ENCODE measurements at regions not wholly inside any gene's neighbourhood (a gene's known extent, or its start where the extent isn't known, plus 50 kb on each side); places are given as distances from the start of the nearest gene placed in this dataset.

DNA sequence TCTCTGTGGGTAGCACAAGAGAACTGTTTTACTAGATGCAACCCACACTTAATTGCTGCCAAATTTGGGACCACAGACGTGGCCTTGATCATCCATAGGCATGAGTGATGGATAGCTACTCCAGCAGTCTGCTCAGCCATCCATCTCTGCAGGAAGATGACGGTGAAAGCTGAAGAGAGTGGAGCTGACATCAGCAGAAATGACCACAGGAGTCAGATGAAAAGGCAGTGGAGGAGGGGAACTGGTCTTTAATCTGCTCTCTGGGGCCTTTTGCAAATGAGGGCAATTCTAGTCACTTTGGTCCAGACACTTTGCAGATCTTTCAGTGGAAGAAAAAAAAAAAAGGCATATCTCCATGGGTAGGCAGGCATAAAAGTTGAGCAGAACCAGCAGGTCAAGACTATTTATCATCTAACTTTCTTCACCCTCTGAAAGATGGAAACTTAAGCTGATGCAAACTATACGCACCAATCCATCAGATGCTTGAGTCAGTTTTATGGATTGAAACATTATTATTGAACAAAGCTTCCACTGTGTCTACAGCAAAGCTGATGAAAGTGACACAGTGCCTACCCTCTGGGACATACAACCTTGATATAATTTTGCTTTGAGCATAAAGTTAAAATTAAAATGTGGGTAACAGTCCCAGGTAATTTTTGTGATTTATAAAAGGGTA is 281.6 kb upstream of the OBI1 start:
- TF ChIP-seq, protein P1, sequence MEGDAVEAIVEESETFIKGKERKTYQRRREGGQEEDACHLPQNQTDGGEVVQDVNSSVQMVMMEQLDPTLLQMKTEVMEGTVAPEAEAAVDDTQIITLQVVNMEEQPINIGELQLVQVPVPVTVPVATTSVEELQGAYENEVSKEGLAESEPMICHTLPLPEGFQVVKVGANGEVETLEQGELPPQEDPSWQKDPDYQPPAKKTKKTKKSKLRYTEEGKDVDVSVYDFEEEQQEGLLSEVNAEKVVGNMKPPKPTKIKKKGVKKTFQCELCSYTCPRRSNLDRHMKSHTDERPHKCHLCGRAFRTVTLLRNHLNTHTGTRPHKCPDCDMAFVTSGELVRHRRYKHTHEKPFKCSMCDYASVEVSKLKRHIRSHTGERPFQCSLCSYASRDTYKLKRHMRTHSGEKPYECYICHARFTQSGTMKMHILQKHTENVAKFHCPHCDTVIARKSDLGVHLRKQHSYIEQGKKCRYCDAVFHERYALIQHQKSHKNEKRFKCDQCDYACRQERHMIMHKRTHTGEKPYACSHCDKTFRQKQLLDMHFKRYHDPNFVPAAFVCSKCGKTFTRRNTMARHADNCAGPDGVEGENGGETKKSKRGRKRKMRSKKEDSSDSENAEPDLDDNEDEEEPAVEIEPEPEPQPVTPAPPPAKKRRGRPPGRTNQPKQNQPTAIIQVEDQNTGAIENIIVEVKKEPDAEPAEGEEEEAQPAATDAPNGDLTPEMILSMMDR (IDR thresholded peaks at IDR 0.05; ENCODE audit: insufficient read depth, low read length, severe bottlenecking): no peak
- no peaks in the 10 kb centered on the region for H3K36me3 ChIP-seq (ENCODE audit: control insufficient read depth, insufficient read depth, low read length)
- FAIRE-seq (no peak), DNase-seq (ENCODE audit: low read depth) (no peak)
- no peak overlapping the region for H3K4me3 ChIP-seq (ENCODE audit: low read depth, low read length)
- no peaks in the 10 kb centered on the region for H3K27me3 ChIP-seq (ENCODE audit: control insufficient read depth, insufficient read depth, low read length)

DNA sequence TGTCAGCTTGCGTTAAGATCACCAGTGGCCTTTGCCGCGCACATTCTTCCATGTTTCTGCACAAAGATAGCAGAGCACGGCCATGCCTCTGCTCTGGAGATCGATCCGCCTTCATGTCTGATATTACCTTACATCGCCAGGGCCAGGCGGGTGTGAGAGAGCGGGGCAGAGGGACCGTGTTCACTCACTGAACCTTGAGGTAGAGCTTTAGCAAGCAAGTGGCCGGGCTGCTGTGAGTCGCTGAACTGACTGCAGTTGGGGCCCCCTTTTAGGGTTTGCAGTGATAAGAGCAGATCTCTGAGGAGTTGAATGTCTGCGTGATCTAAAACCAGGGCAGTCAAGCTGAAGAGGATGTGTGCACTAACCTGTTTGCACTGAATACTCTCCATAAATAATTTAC is 275.4 kb upstream of the OBI1 start:
- no peak for FAIRE-seq
- Histone ChIP-seq H3K36me3 (ENCODE audit: control insufficient read depth, insufficient read depth, low read length) (no peaks in the 10 kb centered on the region), H3K27me3 (ENCODE audit: control insufficient read depth, insufficient read depth, low read length) (no peaks in the 10 kb centered on the region), H3K4me3 (ENCODE audit: low read depth, low read length) (no peak overlapping the region)
- no peak for DNase-seq (ENCODE audit: low read depth)
- TF ChIP-seq, protein P1 (IDR thresholded peaks at IDR 0.05; ENCODE audit: insufficient read depth, low read length, severe bottlenecking): no peak

DNA sequence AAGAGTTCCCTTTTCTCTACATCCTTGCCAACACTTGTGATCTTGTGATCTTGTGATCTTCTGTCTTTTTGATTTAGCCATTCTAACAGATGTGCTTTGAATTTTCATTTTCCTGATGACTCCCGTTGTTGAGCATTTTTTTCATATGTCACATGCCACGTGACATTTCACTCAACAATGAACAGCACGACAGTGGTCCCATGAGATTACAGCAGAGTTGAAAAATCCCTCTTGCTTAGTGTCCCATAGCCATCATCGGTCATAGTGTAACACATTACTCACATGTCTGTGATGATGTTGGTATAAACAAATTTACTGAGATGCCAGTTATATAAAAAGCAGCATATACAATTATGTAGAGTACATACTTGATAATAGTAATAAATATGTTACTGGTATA is 256.1 kb upstream of the OBI1 start:
- H3K27me3 ChIP-seq (ENCODE audit: control insufficient read depth, insufficient read depth, low read length): no peaks in the 10 kb centered on the region
- TF ChIP-seq, protein P1 (IDR thresholded peaks at IDR 0.05; ENCODE audit: insufficient read depth, low read length, severe bottlenecking): no peak
- H3K4me3 ChIP-seq (ENCODE audit: low read depth, low read length): no peak overlapping the region
- no peak for DNase-seq (ENCODE audit: low read depth)
- no peaks in the 10 kb centered on the region for H3K36me3 ChIP-seq (ENCODE audit: control insufficient read depth, insufficient read depth, low read length)
- no peak for FAIRE-seq

DNA sequence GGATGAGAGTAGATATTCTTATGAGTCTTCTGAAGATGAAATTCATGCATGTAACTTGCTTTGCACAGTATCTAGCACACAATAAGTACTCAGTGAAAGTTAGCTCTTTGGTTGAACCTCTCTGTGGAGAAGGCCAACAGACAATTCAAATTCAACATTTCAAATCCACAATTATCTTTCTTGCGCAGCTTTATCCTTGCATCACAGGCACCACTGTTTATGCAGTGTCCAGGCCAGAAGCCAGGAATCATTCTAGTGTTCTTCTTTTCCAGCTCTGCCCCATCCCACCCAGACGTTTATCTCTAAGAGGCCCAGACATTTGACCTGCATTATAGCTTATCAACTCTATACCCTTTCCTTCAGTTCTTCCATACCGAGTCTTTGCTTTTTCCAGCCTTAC is 254.7 kb upstream of the OBI1 start:
- no peak for DNase-seq (ENCODE audit: low read depth)
- no peaks in the 10 kb centered on the region for H3K27me3 ChIP-seq (ENCODE audit: control insufficient read depth, insufficient read depth, low read length)
- TF ChIP-seq, protein P1 (IDR thresholded peaks at IDR 0.05; ENCODE audit: insufficient read depth, low read length, severe bottlenecking): no peak
- no peaks in the 10 kb centered on the region for H3K36me3 ChIP-seq (ENCODE audit: control insufficient read depth, insufficient read depth, low read length)
- H3K4me3 ChIP-seq (ENCODE audit: low read depth, low read length): no peak overlapping the region
- no peak for FAIRE-seq

DNA sequence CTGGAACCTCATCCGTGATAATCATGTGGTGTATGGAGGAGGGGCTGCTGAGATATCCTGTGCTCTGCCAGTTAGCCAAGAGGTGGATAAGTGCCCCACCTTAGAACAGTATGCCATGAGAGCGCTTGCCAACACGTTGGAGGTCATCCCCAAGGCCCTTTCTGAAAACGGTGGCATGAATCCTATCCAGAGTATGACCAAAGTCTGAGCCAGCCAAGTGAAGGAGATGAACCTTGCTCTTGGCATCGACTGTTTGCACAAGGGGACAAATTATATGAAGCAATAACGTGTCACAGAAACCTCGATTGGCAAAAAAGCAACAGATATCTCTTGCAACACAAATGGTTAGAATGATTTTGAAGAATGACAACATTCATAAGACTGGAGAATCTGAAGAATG is 251.2 kb upstream of the OBI1 start:
- H3K4me3 ChIP-seq (ENCODE audit: low read depth, low read length): no peak overlapping the region
- H3K36me3 ChIP-seq (ENCODE audit: control insufficient read depth, insufficient read depth, low read length): no peaks in the 10 kb centered on the region
- TF ChIP-seq, protein P1 (IDR thresholded peaks at IDR 0.05; ENCODE audit: insufficient read depth, low read length, severe bottlenecking): no peak
- no peaks in the 10 kb centered on the region for H3K27me3 ChIP-seq (ENCODE audit: control insufficient read depth, insufficient read depth, low read length)
- FAIRE-seq: no peak
- DNase-seq (ENCODE audit: low read depth): no peak

DNA sequence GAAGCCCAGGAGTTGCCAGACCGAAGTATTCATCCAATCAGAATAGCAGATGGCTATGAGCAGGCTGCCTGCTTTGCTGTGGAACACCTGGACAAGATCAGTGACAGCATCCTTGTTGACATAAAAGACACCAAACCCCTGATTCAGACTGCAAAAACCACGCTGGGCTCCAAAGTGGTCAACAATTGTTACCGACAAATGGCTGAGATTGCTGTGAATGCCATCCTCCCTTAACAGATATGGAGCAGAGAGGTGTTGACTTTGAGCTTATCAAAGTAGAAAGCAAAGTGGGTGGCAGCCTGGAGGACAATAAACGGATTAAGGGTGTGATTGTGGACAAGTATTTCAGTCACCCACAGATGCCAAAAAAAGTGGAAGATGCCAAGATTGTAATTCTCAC is 250.3 kb upstream of the OBI1 start:
- FAIRE-seq: no peak
- Histone ChIP-seq H3K27me3 (ENCODE audit: control insufficient read depth, insufficient read depth, low read length) (no peaks in the 10 kb centered on the region), H3K36me3 (ENCODE audit: control insufficient read depth, insufficient read depth, low read length) (no peaks in the 10 kb centered on the region), H3K4me3 (ENCODE audit: low read depth, low read length) (no peak overlapping the region)
- DNase-seq (ENCODE audit: low read depth): no peak
- TF ChIP-seq, protein P1 (IDR thresholded peaks at IDR 0.05; ENCODE audit: insufficient read depth, low read length, severe bottlenecking): no peak

Measured in bronchial epithelial cell (primary cell).